Thyroid gland (tissue), 4 donors: ENCODE measurements at regions not wholly inside any gene's neighbourhood (a gene's known extent, or its start where the extent isn't known, plus 50 kb on each side); places are given as distances from the start of the nearest gene placed in this dataset.

Experiments used
- CTCF ChIP-seq, 6 experiments: fragments of 200-600 bp in 3 of 6; fragments of 450-650 bp in 3 of 6; sonication (generic) in 3 of 6; IDR thresholded peaks; one replicate each; pipeline ENCODE4 v1.5.1; 2016 to 2019; ENCODE audit warnings: antibody characterized with exemption in 6 of 6, mild to moderate bottlenecking in 2 of 6, inconsistent platforms in 1 of 6, moderate library complexity in 1 of 6
- POLR2A ChIP-seq, 2 donors: fragments of 450-650 bp; IDR thresholded peaks; one replicate each; pipeline ENCODE4 v1.6.1; 2017; ENCODE audit warnings: antibody characterized with exemption in 2 of 2, mild to moderate bottlenecking in 2 of 2, moderate library complexity in 1 of 2

GRCh38 chr3:76886761-76887500 lies 153.0 kb upstream of the ROBO2 start:
- TF ChIP-seq CTCF (IDR thresholded peaks at IDR 0.05): no peak
- TF ChIP-seq POLR2A (IDR thresholded peaks at IDR 0.05): no peak
